AG09319 (cell line): ENCODE measurements at regions not wholly inside any gene's neighbourhood (a gene's known extent, or its start where the extent isn't known, plus 50 kb on each side); places are given as distances from the start of the nearest gene placed in this dataset.

ENCODE experiments used
- DNase-seq: peaks from one replicate; pipeline ENCODE4 v3.0.0-alpha.2; 2010; ENCODE audit warnings: low read depth; ENCODE audit errors: extremely low read depth
- TF ChIP-seq, protein P1 (sequence below): IDR thresholded peaks from 2 replicates; pipeline ENCODE4 v1.5.1; 2011; ENCODE audit warnings: low read depth, mild to moderate bottlenecking, inconsistent platforms, low read length, moderate library complexity

DNA sequence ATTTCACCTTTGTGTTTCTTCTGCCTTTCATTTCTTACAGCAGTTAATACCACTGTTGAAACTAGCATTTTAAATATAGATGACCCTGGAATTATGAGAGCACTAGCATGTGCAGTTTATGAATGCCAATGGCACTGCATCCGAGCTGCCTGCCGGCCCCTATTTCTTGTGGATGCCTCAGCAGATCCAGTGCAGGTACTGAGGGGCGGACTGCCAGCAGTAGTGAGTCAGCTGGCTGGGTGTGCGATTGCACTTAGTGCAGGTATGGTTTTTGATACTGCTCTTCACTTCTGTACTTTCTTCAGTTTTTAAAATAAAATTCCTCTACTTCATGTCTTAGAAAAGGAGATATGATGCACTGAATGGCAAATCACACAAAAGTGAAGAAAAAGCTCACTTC, 453.0 kb downstream of the DIPK2A start:
- no peak for DNase-seq
- TF ChIP-seq, protein P1, sequence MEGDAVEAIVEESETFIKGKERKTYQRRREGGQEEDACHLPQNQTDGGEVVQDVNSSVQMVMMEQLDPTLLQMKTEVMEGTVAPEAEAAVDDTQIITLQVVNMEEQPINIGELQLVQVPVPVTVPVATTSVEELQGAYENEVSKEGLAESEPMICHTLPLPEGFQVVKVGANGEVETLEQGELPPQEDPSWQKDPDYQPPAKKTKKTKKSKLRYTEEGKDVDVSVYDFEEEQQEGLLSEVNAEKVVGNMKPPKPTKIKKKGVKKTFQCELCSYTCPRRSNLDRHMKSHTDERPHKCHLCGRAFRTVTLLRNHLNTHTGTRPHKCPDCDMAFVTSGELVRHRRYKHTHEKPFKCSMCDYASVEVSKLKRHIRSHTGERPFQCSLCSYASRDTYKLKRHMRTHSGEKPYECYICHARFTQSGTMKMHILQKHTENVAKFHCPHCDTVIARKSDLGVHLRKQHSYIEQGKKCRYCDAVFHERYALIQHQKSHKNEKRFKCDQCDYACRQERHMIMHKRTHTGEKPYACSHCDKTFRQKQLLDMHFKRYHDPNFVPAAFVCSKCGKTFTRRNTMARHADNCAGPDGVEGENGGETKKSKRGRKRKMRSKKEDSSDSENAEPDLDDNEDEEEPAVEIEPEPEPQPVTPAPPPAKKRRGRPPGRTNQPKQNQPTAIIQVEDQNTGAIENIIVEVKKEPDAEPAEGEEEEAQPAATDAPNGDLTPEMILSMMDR: no peak

DNA sequence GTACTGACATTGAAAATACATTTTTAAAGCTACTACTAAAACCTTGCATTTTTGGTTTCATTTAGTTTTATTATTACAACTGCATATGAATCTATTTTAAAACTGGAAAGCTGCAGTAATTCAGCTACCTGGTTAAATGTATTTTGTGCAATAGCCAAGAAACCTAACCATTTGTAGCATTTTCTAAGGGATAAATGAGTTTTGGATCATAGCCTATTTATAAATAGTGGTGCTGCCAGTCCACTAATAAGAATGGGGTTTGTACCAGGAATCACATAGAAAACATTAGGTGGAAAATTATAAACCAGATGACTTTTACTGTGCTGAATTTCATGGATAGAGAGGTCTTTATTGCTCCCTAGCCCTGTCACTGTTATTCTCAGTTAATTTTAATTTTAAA, 454.7 kb downstream of the DIPK2A start:
- TF ChIP-seq, protein P1: no peak
- DNase-seq: no peak

- no peak for DNase-seq
- TF ChIP-seq, protein P1: no peak
Observed at GRCh38 chr3:144426967-144427366, 455.3 kb downstream of the DIPK2A start.

DNA sequence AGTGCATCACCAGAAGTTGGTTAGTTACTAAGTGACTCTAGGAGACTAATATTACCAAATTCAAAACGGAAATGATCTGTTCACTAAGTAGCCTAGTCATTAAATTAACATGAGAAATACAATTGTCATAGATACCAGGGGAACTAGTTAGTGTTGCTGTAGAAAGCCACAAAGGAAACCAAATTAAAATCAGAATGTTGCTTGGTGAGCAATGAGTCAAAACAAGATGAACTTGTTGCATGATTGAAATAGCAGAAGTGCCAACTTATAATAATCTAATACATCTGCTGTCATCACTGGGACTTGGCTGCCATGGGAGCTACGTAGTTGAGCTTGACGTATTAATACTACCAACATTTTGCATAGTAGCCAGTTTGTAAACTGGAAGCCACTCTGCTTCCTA, 458.1 kb downstream of the DIPK2A start:
- no peak for DNase-seq
- TF ChIP-seq, protein P1: no peak

- DNase-seq: no peak
- TF ChIP-seq, protein P1: no peak
Observed at GRCh38 chr3:144431134-144431533, 459.5 kb downstream of the DIPK2A start.

- DNase-seq: no peak
- TF ChIP-seq, protein P1: no peak
Observed at GRCh38 chr3:144433006-144433405, 461.4 kb downstream of the DIPK2A start.

DNA sequence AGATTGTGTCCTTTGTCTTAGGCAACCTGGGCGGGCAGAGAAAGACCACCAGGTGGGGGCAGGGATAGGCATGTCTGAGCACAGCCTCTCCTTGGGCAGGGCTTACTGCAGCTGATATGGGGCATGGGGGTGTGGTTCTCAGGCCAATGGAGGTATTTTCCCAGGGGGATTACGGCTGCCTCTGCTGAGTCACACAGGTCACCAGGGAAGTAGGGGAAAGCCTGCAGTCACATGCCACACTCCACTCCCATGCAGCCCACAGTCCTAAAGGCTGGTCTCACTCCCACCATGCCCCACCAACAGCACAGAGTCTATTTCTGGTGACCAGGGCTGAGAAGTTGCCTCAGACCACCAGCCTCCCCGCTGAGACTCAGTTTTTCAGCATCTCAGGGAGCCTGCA, 466.4 kb downstream of the DIPK2A start:
- TF ChIP-seq, protein P1: no peak
- DNase-seq: no peak
